GM10266 (cell line): ENCODE measurements at regions not wholly inside any gene's neighbourhood (a gene's known extent, or its start where the extent isn't known, plus 50 kb on each side); places are given as distances from the start of the nearest gene placed in this dataset.
"Not testable (repeated sequence)": the region's sequence is repeated elsewhere in the genome, so short reads cannot be mapped to it uniquely, and the experiment has no call there.

Source experiments
- DNase-seq: peaks from one replicate; pipeline ENCODE4 v3.0.0; 2012; ENCODE audit errors: extremely low spot score
- TF ChIP-seq, protein P1 (sequence below): IDR thresholded peaks from 2 replicates; pipeline ENCODE4 v1.5.1; 2012; ENCODE audit warnings: mild to moderate bottlenecking, low read depth; ENCODE audit not compliant: control insufficient read depth, insufficient read depth; ENCODE audit errors: missing control alignments

DNA sequence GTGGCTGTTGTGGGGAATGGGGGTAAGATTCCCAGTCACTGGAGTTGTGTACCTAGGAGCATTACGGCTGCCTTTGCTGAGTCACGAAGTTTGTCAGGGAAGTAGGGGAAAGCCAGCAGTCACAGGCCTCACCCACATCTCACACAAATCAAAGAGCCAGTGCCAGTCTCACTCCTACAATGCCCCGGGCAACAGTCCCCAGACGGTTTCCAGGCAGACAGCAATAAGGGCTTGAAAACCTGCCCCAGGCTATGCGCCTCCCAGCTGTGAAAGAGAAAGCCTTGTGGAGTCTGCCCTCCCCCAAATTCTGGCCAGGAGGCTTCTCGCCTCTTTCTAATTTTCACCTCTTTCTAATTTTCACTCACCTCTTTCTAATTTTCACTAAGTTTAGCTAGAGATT lies 142.3 kb upstream of the EDNRB start:
- TF ChIP-seq, protein P1, sequence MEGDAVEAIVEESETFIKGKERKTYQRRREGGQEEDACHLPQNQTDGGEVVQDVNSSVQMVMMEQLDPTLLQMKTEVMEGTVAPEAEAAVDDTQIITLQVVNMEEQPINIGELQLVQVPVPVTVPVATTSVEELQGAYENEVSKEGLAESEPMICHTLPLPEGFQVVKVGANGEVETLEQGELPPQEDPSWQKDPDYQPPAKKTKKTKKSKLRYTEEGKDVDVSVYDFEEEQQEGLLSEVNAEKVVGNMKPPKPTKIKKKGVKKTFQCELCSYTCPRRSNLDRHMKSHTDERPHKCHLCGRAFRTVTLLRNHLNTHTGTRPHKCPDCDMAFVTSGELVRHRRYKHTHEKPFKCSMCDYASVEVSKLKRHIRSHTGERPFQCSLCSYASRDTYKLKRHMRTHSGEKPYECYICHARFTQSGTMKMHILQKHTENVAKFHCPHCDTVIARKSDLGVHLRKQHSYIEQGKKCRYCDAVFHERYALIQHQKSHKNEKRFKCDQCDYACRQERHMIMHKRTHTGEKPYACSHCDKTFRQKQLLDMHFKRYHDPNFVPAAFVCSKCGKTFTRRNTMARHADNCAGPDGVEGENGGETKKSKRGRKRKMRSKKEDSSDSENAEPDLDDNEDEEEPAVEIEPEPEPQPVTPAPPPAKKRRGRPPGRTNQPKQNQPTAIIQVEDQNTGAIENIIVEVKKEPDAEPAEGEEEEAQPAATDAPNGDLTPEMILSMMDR: no peak
- DNase-seq: no peak

DNA sequence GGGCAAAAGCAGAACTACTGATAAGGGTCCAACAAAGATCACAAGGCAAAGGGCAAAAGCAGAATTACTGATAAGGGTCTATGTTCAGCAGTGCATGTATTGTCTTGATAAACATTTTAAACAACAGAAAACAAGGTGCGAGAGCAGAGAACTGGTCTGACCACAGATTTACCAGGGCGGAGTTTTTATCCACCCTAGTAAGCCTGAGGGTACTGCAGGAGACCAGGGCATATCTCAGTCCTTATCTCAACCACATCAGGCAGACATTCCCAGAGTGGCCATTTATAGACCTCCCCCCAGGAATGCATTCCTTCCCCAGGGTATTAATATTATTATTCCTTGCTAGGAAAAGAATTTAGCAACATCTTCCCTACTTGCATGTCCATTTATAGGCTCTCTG lies 138.2 kb upstream of the EDNRB start:
- DNase-seq: not testable (repeated sequence)

DNA sequence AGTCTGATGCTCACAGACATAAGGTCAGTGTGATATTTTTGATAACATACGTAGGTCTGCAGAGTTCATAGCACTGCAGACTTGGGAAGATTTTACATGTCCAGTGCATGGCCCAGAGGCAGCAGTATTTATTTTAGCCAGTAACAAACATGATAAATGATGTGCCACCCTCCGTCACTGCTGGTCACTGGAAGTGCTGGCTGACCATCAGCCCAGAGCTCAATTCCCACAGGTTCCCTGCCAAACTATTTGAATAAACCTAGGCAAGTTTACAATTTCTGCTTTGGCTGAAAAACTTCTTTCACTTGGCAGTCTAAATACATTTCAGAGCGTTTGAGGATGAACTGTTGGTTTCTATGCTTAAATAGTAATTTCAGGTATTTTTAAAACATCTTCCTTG lies 135.5 kb upstream of the EDNRB start:
- TF ChIP-seq, protein P1: no peak
- no peak for DNase-seq

DNA sequence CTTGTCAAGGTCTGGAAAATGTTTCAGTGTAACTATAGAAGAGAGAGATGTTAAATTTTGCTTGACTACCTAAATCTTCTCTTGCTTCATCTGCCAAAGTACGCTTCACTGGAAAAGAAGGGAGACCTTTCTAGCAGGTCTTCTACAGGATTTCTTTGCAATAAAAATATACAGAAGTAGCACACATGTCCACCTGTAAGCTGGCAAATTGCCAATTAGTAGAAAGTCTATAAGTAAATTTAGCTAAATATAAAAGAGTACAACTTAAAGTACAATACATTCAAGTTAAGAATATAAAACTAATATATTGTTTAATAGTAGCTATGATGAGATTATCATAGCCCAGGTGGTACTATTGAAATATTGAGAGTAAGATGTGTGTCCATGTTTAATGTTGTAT lies 128.5 kb upstream of the EDNRB start:
- no peak for DNase-seq
- TF ChIP-seq, protein P1: no peak

DNA sequence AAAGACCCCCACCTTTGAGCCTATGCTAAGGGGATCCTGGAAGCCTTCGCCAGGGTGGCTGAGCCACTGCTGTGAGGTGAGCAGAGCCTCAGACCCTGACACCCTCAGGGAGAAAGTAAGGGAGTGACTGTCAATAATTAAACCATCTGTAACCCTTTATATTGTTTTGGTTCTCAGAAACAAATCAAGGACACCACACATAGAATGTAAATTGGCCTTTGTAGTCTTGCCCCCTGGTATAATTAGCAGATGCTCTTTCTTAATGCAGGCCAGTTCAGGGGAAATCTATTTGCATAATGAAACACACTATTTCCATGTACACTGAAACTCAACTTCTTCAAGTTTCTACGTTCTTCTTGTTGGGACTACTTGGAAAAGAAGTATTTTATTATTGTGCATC lies 127.7 kb upstream of the EDNRB start:
- DNase-seq: no peak
- TF ChIP-seq, protein P1: no peak

DNA sequence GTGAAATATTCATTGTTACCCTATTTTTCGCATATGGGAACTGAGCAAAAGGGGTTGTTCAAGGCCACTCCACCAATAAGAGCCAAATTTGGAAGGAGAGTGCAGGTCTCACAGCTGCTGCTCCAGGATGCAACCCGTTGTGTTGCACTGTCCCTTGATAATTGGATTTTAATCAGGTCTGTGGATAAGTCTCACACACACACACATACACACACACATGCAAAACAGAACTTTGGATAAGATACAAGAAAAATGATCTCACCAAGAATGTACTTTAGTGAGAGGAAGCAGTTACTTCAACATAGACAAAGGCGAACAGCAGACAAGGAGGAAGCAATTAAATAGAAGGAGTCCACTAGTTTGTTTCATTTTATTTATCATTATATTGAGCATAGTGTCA lies 127.3 kb upstream of the EDNRB start:
- DNase-seq: no peak
- TF ChIP-seq, protein P1: no peak

DNA sequence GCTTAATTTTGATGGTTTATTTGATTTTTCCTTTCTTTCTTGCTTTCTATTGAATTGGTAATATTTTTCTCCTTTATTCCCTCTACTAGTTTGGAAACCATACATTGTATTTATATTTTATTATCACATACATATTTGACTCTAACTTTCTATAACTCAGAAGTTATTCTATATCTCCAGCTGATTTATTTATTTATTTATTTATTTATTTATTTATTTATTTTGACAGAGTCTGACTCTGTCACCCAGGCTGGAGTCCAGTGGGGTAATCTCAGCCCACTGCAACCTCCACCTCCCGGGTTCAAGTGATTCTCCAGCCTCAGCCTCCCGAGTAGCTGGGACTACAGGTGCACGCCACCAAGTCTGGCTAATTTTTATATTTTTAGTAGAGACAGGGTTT lies 122.7 kb upstream of the EDNRB start:
- DNase-seq: not testable (repeated sequence)

DNA sequence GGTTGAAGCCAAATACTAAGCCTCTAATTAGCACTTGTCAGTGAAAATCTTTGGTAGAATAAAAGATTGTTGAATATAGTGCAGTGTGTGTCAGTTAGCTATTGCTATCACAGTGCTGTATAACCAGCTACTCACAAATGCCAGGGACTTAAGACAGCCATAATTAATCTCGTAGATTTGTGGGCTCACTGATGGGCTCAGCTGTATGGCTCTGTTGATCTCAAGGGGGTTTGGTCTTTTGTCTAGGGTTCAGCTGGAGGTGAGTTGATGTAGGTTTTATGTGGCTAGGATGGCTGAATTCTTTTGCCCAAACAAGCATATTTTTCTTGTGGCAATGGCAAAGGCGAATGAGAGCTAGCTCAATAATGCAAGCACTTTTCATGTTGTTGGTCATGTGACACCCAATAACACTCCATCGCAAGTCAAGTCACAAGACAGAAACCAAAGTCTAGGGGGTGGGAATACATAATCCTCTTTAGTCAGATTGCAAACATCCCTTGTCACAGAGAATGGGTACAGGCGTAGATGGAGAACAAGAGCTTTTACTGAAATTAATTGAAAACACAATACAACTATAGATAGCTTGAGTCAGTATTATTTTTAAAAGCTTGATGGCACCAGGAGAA lies 121.7 kb upstream of the EDNRB start:
- TF ChIP-seq, protein P1: no peak
- no peak for DNase-seq

DNA sequence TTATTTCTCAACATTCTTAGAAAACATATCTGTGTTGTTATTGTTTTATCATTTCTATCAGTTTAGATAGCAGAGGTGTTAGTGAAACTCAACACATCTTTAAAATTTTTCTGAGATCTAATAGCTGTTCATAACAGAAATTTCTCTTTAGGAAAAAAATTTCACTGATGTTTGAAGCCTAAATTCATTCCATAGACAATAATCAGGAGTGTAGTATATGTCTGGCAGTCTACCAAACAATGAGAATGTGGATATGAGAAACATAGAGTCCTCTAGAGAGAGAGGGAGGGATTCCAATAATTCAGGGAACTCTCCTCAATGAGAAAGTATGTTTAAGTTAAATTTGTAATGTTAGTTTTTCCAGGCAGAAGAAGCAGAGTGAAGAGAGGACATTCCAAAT lies 118.2 kb upstream of the EDNRB start:
- TF ChIP-seq, protein P1: no peak

More for the DNA sequence above, 118.2 kb upstream of the EDNRB start:
- no peak for DNase-seq
